Keratinocyte (primary cell): ENCODE measurements at regions not wholly inside any gene's neighbourhood (a gene's known extent, or its start where the extent isn't known, plus 50 kb on each side); places are given as distances from the start of the nearest gene placed in this dataset.

Source experiments
- EZH2 ChIP-seq: IDR thresholded peaks from one replicate; pipeline ENCODE4 v1.6.1; 2012; ENCODE audit warnings: inconsistent platforms, mild to moderate bottlenecking, low read length, moderate library complexity
- TF ChIP-seq, protein P1 (sequence below), 3 experiments: IDR thresholded peaks in 1 of 3; conservative IDR thresholded peaks in 1 of 3; optimal IDR thresholded peaks in 1 of 3; 2 replicates in 2 of 3; 3 replicates in 1 of 3; pipeline versions ENCODE3 to v1.5.1; 2011; ENCODE audit warnings: low read length in 3 of 3, mild to moderate bottlenecking in 3 of 3, moderate library complexity in 2 of 3, control low read depth in 1 of 3, inconsistent platforms in 1 of 3; ENCODE audit not compliant: insufficient read depth in 2 of 3; ENCODE audit errors: extremely low read depth in 1 of 3

DNA sequence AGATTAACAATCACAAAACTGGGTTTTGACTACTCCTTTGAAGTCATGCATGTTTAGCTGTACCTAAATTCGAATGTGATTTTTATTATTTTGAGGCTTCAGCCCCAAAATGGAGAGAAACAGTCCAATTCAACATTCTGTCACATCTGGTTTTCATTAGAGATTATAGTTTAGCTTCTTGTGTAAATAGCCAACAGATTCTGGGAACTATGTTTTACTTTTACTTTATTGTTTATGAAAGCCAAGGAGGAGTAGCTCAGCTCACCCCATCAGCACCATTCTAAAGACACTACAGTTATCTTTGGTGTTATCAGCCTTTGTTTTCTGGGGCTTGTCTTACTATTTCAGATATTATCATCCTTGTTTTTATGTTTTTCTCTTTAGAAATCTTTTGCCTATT, 465.0 kb upstream of the CWC22 start:
- TF ChIP-seq, protein P1, sequence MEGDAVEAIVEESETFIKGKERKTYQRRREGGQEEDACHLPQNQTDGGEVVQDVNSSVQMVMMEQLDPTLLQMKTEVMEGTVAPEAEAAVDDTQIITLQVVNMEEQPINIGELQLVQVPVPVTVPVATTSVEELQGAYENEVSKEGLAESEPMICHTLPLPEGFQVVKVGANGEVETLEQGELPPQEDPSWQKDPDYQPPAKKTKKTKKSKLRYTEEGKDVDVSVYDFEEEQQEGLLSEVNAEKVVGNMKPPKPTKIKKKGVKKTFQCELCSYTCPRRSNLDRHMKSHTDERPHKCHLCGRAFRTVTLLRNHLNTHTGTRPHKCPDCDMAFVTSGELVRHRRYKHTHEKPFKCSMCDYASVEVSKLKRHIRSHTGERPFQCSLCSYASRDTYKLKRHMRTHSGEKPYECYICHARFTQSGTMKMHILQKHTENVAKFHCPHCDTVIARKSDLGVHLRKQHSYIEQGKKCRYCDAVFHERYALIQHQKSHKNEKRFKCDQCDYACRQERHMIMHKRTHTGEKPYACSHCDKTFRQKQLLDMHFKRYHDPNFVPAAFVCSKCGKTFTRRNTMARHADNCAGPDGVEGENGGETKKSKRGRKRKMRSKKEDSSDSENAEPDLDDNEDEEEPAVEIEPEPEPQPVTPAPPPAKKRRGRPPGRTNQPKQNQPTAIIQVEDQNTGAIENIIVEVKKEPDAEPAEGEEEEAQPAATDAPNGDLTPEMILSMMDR (optimal IDR thresholded peaks at IDR 0.05 in 1 of 3, IDR thresholded peaks at IDR 0.05 in 1 of 3, conservative IDR thresholded peaks at IDR 0.05 in 1 of 3; ENCODE audit: extremely low read depth in 1 of 3, insufficient read depth in 2 of 3, low read length in 3 of 3): no peak
- TF ChIP-seq EZH2: no peak
